Astrocyte (in vitro differentiated cells and primary cell): ENCODE measurements at regions not wholly inside any gene's neighbourhood (a gene's known extent, or its start where the extent isn't known, plus 50 kb on each side); places are given as distances from the start of the nearest gene placed in this dataset.

Experiments used
- CTCF ChIP-seq: IDR thresholded peaks from 2 replicates; pipeline ENCODE4 v1.5.1; 2011; ENCODE audit warnings: low read depth, mild to moderate bottlenecking, inconsistent platforms, low read length, moderate library complexity; ENCODE audit not compliant: insufficient read depth
- EZH2 ChIP-seq: IDR thresholded peaks from 2 replicates; pipeline ENCODE4 v1.6.1; 2012; ENCODE audit warnings: mild to moderate bottlenecking, low read length, inconsistent platforms; ENCODE audit not compliant: insufficient read depth

- no peak for TF ChIP-seq CTCF
- no peak for TF ChIP-seq EZH2
These were observed 76.5 kb downstream of the PCDH18 start for GRCh38 chr4:137455647-137456321.
